ENCODE measurements at regions not wholly inside any gene's neighbourhood (a gene's known extent, or its start where the extent isn't known, plus 50 kb on each side); places are given as distances from the start of the nearest gene placed in this dataset.
A peak's percentile ranks its signal among the peaks of the same experiment; 100 is the strongest.

GRCh38 chr21:16198546-16198945 lies 468.8 kb downstream of the USP25 start:
- DNase-seq = no peak
- H3K27me3 Mint-ChIP-seq (ENCODE audit: insufficient read depth) = no peaks in the 10 kb centered on the region
- no peak for TF ChIP-seq CTCF (IDR thresholded peaks at IDR 0.05)
- H3K27ac Mint-ChIP-seq = no peak overlapping the region; the same call in 1 of the 2 replicates
- no peaks in the 10 kb centered on the region for H3K9me3 Mint-ChIP-seq
- peak overlapping the region; percentile 19; the same call in 1 of the 2 replicates for H3K4me3 Mint-ChIP-seq
- H3K36me3 Mint-ChIP-seq (ENCODE audit: low read depth) = peaks cover 22% of the 10 kb centered on the region
- H3K4me1 Mint-ChIP-seq (ENCODE audit: low read depth) = peaks cover 53% of the 10 kb centered on the region

GRCh38 chr21:16199539-16199938 lies 469.8 kb downstream of the USP25 start:
- TF ChIP-seq CTCF (IDR thresholded peaks at IDR 0.05) = no peak
- no peak for DNase-seq
- no peak overlapping the region for H3K27ac Mint-ChIP-seq
- peaks cover 22% of the 10 kb centered on the region for H3K36me3 Mint-ChIP-seq (ENCODE audit: low read depth)
- H3K27me3 Mint-ChIP-seq (ENCODE audit: insufficient read depth) = no peaks in the 10 kb centered on the region
- no peaks in the 10 kb centered on the region for H3K9me3 Mint-ChIP-seq
- H3K4me1 Mint-ChIP-seq (ENCODE audit: low read depth) = peaks cover 44% of the 10 kb centered on the region
- no peak overlapping the region for H3K4me3 Mint-ChIP-seq

GRCh38 chr21:16201718-16202117 lies 471.9 kb downstream of the USP25 start:
- no peak for TF ChIP-seq CTCF (IDR thresholded peaks at IDR 0.05)
- Mint-ChIP-seq H3K9me3 (no peaks in the 10 kb centered on the region), H3K36me3 (ENCODE audit: low read depth) (peaks cover 22% of the 10 kb centered on the region), H3K27ac (no peak overlapping the region), H3K4me1 (ENCODE audit: low read depth) (peaks cover 31% of the 10 kb centered on the region), H3K27me3 (ENCODE audit: insufficient read depth) (no peaks in the 10 kb centered on the region; the same call in 1 of the 2 replicates), H3K4me3 (no peak overlapping the region)
- DNase-seq = no peak

GRCh38 chr21:16205527-16205926 lies 475.7 kb downstream of the USP25 start:
- H3K27me3 Mint-ChIP-seq (ENCODE audit: insufficient read depth) = no peaks in the 10 kb centered on the region; the same call in 1 of the 2 replicates
- H3K4me1 Mint-ChIP-seq (ENCODE audit: low read depth) = 0 out of 2 replicates have a peak, but pooled peaks cover 4% of the 10 kb centered on the region
- H3K4me3 Mint-ChIP-seq = no peak overlapping the region
- H3K36me3 Mint-ChIP-seq (ENCODE audit: low read depth) = peaks cover 9% of the 10 kb centered on the region
- no peaks in the 10 kb centered on the region for H3K9me3 Mint-ChIP-seq
- H3K27ac Mint-ChIP-seq = no peak overlapping the region
- no peak for TF ChIP-seq CTCF (IDR thresholded peaks at IDR 0.05)
- DNase-seq = no peak

GRCh38 chr21:16211339-16212303 lies 481.8 kb downstream of the USP25 start:
- peak overlapping the region; percentile 65 for H3K27ac Mint-ChIP-seq
- H3K4me3 Mint-ChIP-seq = peak overlapping the region; percentile 80
- no peak for TF ChIP-seq CTCF (IDR thresholded peaks at IDR 0.05)
- no peaks in the 10 kb centered on the region for H3K27me3 Mint-ChIP-seq (ENCODE audit: insufficient read depth)
- H3K36me3 Mint-ChIP-seq (ENCODE audit: low read depth) = no peaks in the 10 kb centered on the region
- peaks cover 18% of the 10 kb centered on the region for H3K4me1 Mint-ChIP-seq (ENCODE audit: low read depth)
- DNase-seq = peak; percentile 7
- no peaks in the 10 kb centered on the region for H3K9me3 Mint-ChIP-seq

Measured in HFFc6 (cell line).